Lung microvascular endothelial cell (primary cell): ENCODE measurements at regions not wholly inside any gene's neighbourhood (a gene's known extent, or its start where the extent isn't known, plus 50 kb on each side); places are given as distances from the start of the nearest gene placed in this dataset.
"Not testable (repeated sequence)": the region's sequence is repeated elsewhere in the genome, so short reads cannot be mapped to it uniquely, and the experiment has no call there.

Experiments
- DNase-seq, 2 donors: peaks; one replicate each; pipeline versions ENCODE4 v3.0.0 to v3.0.0-alpha.2; 2010; ENCODE audit warnings: low read depth in 2 of 2

- DNase-seq: no peak
Measured at GRCh38 chr5:152181461-152181860, 223.6 kb downstream of the NMUR2 start.

- DNase-seq: no peak
Measured at GRCh38 chr5:152178350-152178699, 226.8 kb downstream of the NMUR2 start.

GRCh38 chr5:152177626-152178349, 227.3 kb downstream of the NMUR2 start:
- DNase-seq: no peak

- no peak for DNase-seq
Measured at GRCh38 chr5:152171888-152172287, 233.2 kb downstream of the NMUR2 start.

DNA sequence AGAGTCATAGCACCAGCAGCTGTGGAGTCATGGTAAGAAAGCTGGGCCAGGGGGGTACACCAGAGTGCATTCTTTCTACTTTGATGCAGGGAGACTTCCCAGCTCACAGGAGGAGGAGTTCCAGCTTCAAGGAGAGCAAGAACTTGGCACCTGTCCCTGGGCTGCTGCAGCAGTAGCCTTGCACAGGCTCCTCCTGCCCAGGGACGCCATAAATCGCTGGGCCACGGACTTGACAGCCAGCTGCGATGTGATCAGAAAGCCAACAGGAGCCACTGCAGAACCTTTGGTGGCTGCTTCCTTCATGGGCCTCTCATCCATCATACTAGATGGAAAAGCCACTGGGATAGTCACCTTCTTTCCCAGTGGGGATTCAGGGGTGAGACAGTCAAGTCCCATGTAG, 234.7 kb downstream of the NMUR2 start:
- DNase-seq: no peak

GRCh38 chr5:152164860-152165259, 240.2 kb upstream of the GLRA1 start:
- DNase-seq: no peak

GRCh38 chr5:152159894-152160293, 235.2 kb upstream of the GLRA1 start:
- not testable (repeated sequence) for DNase-seq

- not testable (repeated sequence) for DNase-seq
Measured at GRCh38 chr5:152154452-152154851, 229.8 kb upstream of the GLRA1 start.

DNA sequence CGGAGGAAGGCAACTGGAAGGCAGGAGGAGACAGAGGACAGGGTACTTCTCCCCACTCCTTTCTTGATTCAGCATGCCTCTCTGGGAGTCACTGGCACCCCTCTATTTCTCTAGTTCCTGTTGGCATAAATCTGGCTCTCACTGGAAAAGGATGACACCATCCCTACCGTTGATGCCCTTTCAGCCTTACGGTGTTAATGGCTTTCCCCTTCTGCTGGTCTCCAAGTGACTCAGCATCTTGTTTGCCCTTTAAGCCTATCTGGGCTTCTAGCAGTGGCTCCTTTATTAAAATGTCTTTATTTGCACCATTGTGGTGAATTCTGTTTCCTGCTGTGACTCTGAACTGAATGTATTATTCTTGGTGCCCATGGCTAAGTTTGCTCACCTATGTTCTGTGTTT, 227.3 kb upstream of the GLRA1 start:
- DNase-seq: no peak

DNA sequence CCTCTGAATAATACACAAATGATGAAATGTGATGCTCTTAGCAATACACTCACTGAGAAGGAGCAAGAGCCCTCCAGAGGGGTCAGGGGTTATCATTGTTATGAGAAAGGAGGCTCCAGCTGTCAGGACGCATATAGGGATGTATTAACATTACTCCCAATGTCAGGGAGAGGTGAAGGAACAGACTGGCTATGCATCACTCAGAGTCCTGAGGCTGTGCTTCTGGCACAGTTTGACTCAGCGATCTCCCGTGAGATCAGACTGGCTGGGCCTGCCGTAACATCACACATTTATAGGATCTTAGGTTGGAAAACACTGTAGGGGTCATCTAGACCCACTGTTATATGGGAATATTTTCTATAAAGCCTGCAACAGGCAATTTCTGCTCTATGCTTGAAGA, 226.5 kb upstream of the GLRA1 start:
- no peak for DNase-seq

DNA sequence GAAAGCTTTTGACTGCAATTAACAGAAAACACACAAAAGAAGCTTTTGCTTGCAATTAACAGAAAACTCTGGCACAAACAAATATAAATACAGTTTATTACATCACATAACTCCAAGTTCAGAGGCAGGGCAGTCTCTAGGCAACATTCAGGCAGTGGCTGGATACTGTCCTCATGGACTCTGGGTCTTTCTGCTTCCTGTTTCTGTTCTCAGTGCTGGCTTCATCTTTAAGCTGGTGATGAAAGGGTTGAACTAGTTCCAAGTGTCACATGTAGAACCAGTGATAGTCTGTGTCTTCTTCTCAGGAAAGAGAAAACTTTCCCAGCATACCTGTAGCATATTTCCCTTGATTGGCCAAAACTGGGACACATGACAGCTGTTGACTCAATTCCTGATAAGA, 222.6 kb upstream of the GLRA1 start:
- no peak for DNase-seq

DNA sequence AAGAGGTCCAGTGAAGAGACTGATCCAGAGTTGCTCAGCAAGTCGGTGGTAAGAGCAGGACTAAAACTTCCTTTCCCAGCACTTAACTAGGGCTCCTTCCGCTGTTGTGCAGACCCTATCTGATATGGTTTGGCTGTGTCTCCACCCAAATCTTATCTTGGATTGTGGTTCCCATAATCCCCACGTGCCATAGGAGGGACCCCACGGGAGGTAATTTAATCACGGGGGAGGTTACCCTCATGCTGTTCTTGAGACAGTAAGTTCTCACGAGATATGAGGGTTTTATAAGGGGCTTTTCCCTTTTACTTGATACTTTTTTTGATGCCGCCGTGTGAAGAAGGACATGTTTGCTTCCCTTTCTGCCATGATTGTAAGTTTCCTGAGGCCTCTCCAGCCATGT, 221.9 kb upstream of the GLRA1 start:
- DNase-seq: no peak

- DNase-seq: no peak
Measured at GRCh38 chr5:152144556-152144955, 219.9 kb upstream of the GLRA1 start.

DNA sequence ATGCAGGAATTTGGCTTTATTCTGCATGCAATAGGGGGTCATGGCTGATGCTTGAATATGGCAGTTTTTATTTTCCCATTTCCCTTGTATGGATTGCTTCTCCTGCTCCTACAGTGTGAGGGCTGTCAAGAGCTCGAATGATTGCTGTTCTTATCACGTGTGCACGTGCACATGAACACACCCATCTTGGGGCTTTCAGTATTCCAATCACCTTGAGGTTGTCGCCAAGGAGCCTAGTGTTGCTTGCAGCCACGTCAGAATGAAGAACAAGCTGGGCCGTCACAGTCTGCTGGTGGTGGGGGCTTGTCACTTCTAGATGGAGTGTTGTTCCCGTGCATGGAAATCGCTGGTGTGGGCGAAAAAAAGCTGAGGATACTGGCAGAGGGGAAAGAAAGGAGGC, 219.4 kb upstream of the GLRA1 start:
- DNase-seq: no peak

DNA sequence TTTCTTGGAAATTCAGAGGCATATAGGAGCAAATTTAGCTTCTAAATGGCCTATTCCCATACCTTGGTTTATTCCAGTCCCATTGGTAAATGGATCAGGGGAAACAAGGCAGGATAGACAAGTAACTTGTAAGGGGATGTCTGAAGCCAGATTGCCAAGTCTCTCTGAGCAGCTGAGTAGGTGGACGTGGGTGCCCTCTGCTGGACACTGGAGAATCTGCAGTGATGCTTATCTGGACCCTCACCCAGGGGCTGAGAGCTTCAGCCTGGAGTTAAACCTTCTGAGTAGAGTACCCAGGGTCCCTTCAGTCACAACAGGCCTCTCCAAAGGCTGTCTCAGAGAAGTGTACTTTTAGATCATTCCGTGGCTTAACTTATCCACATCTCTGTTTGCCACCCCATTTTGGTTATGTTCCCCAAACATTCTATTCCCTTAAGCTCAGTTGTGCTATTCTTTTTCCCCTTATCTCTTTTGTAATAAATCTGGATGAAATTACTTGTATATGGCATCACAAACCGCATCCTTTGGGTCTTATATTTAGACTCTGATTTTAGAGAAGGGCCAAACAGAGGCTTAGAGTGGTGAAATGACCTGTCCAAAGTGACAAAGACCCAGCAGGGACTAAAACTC, 218.3 kb upstream of the GLRA1 start:
- DNase-seq: peak; percentile 65

- DNase-seq: no peak
Measured at GRCh38 chr5:152140347-152140746, 215.7 kb upstream of the GLRA1 start.

DNA sequence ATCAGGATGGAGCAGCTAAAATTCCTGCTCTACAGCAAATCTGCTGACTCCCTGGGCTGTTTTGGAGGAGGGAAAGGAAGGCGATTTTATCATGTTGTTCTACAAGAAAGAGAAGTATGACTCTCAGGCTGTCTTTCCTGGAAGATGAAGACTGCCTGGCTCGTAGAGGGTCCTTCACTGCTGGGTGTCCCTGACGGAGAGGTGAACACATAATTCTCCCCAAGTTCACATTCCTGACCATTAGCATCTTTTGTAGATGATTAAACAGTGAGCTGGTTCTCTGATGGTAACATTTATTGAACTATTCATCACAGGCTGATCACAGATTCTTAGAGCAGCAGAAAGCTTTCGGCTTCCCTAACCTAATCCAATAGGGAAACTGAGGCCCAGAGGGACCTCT, 212.4 kb upstream of the GLRA1 start:
- DNase-seq: no peak

DNA sequence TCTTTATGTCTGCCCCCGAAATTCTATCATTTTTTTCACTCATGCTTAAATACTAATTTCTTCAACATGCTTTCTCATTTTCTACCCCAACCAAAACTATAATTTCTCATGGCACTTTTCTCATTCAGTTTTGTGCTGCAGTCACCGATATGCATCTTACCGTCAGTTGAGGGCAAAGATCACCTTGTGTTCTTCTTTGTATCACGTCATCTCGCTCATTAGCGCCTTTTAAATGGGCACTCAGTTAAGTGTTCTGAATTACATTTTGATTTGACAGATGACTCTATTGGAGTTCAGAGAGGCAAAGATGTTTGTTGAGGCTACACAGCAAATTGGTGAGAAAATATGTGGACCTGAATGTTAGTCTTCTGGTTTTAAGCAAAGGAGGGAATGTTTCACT, 211.7 kb upstream of the GLRA1 start:
- DNase-seq: no peak

DNA sequence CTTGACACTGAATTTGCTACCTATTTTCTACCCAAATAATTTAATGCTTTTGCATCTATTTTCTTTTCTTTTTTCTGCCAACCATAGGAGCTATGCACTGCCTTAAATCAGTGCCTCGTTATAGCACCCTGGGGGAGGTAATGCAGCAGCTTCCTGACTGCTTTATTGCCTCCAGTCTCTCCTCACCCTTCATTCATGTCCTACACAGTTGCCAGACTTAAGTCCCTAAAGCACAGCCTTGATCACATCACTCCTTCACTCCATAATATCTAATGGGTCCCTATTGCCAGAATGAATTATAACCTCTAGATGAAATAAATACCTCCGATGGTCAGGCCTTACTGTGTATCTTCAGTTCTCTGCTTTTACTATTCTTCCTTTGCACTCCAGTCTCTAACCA, 211.2 kb upstream of the GLRA1 start:
- no peak for DNase-seq

DNA sequence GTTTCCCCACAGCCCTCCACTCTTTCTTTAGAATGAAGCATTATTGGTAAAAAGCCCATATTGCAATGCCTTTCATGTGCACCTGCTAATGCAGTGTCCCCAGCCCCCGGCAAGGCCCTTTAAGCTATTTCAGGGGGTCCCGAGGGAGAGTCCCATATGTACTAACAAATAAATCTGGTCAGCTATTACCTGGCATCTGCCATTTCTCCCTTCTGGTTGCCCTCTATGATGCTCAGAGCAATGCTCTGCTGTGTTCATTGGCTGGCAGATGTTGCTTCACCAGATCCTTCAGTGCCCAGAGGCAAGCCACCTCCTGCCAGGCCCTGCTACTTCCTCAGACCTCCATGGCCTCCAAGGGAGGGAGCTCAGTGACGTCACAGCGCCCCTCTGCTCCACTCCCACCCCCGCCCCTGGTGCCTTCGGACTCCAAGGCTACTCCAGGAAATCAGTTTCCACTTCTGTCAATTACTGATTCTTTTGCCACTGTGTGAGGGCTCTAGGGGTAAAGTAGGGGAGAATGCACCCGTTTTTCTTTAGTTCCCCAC, 201.1 kb upstream of the GLRA1 start:
- no peak for DNase-seq

DNA sequence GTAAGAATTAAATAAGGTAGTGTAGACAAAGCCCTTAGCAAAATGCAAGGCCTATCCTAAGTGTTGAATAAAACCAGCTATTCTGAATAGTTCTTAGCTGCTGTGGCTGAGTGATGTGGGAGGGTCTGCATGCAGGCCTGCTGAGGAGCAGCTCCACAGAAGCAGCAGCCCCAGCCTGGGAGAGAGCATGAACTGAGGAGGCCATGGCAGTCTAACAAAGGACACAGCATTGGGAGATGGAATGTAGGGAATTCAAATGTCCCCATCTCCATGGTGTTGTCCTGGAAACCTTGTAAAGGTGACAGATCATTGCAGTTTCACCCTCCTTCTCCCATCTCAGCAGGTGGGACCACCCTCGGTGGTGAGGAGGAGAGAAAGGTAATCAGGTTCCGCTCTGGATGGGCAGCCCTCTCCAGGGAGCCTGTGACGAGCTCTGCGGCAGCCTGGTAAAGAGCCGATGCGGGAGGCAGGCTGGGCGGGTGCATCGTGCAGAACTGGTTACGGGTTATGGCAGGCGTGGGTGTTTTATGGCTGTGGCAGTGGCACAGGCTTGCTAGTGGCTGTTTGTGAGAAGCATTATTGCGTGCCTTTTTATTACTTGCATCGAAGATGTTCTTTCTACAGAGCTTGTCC, 199.9 kb upstream of the GLRA1 start:
- DNase-seq: no peak

DNA sequence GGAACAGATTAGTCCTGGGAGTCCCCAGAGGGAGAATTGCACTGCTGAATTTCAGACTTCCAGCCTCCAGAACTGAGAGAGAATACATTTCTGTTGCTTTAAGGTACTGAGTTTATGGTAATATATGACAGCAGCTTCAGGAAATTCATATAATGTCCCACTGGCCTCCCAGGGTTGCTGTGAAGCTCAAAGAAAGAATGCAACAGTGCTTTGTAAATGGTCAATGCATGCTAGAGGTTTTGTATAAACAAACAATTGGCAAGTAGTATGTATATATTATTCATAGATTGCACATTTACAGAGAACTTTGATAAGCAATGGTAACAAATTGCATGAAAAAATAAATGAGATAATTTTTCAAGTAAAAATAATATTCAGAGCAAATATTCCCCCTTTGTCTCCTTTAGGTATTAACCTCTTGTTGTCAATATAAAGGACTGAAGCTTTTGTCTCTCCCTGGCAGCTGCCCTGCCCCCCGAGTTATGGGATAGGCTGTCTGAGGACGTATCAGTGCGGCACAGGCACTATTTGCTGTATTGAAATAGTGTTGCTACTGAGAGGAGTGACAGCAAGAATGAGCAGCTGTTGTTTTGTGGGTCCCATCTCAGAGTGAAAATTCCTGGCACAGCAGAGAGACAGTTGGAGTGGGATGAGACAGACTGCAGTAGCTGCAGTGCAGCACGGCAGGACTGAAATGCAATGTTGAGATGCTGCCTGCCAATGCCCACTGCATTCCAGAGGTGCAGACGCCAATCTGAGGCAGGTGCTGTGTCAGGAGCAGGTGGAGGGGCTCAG, 194.2 kb upstream of the GLRA1 start:
- no peak for DNase-seq
